ENCODE measurements at regions not wholly inside any gene's neighbourhood (a gene's known extent, or its start where the extent isn't known, plus 50 kb on each side); places are given as distances from the start of the nearest gene placed in this dataset.

DNA sequence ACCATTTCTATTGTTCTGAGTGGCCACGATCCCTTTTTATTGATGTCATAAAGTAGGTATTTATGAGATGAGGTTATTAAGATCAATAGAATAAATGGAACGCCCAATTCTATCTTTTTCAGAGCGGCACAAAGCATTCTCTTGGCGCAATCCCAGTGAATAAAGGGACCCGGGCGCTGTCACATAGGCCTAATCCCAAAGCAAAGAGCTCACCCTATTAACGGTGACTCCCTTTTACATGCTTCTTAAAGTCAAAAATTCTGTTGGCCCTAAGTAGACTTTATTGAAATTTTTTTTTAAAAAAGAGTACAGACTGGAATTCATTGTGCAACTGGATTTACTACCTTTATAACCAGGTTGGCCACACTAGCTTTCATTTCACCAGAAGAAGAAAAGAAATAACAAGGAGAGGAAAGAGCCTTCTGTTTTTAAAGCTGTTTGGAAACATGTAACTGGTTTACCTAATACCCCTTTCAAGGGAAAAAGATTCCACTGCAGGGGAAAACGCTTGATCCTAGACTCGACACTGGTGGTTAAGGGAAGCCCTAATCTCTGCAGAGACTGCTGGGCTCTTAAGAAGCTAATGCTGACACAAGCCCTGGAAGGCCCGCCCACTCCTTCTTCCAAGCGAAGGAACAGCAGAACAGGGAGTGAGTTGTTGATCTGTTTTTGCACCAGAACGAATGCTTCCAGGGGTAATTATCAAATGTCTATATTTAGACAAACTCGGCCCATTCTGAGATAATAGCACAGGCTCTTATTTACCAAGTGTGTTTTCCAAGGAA is 381.2 kb downstream of the BCL11B start:
- TF ChIP-seq POLR2AphosphoS5 (IDR thresholded peaks at IDR 0.05) (no peak), CTCF (IDR thresholded peaks at IDR 0.05) (no peak), POLR2A (IDR thresholded peaks at IDR 0.05) (no peak)
- 26% methylated on average over 13 of the region's 13 CpGs for WGBS
- Histone ChIP-seq H3K9me3 (no peaks in the 10 kb centered on the region), H3K4me1 (replicated peaks) (peaks cover 4% of the 10 kb centered on the region), H3K27ac (no peak overlapping the region), H3K36me3 (no peaks in the 10 kb centered on the region), H3K27me3 (replicated peaks; ENCODE audit: insufficient read depth) (peaks cover 5% of the 10 kb centered on the region), H3K4me3 (no peak overlapping the region)
- DNase-seq (ENCODE audit: low spot score): peak; percentile 27
- intact Hi-C loops (cut with DNase I): no loop called here

DNA sequence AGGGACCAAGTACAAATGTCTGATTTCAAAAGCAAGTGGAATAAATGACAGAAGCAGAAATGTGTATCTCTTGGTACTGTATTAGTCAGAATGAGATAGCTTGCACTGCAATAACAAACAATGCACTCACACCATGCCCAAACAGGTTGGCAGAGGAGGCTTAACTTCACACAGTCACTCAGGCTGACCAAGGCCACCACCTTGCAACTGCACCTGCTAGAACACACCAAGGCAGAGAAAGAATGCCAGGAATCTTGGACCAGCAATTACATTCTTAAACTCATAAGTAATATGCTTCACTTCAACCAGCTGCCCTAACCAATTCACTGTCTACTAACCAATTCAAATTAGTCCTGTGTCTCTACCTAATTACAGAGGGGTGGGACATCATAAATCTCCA is 378.3 kb downstream of the BCL11B start:
- H3K36me3 ChIP-seq: no peaks in the 10 kb centered on the region

GRCh38 chr14:98894600-98894999 is 377.4 kb downstream of the BCL11B start:
- intact Hi-C loops (cut with DNase I): no loop called here
- DNase-seq (ENCODE audit: low spot score): no peak

More for the DNA sequence above, 378.3 kb downstream of the BCL11B start:
- no peak overlapping the region for H3K4me3 ChIP-seq
- no peak overlapping the region for H3K27ac ChIP-seq
- H3K4me1 ChIP-seq (replicated peaks): peaks cover 4% of the 10 kb centered on the region
- no peaks in the 10 kb centered on the region for H3K9me3 ChIP-seq
- intact Hi-C loops (cut with DNase I): no loop called here
- no peak for DNase-seq (ENCODE audit: low spot score)
- H3K27me3 ChIP-seq (replicated peaks; ENCODE audit: insufficient read depth): no peaks in the 10 kb centered on the region
- no peak for TF ChIP-seq POLR2A (IDR thresholded peaks at IDR 0.05)
- TF ChIP-seq POLR2AphosphoS5 (IDR thresholded peaks at IDR 0.05): no peak
- TF ChIP-seq CTCF (IDR thresholded peaks at IDR 0.05): no peak

GRCh38 chr14:98896449-98896848 is 375.5 kb downstream of the BCL11B start:
- 82% methylated on average over 5 of the region's 5 CpGs for WGBS
- Histone ChIP-seq H3K27ac (no peak overlapping the region), H3K4me3 (no peak overlapping the region), H3K36me3 (no peaks in the 10 kb centered on the region), H3K9me3 (no peaks in the 10 kb centered on the region), H3K4me1 (replicated peaks) (peaks cover 2% of the 10 kb centered on the region), H3K27me3 (replicated peaks; ENCODE audit: insufficient read depth) (no peaks in the 10 kb centered on the region)
- TF ChIP-seq POLR2A (IDR thresholded peaks at IDR 0.05) (no peak), CTCF (IDR thresholded peaks at IDR 0.05) (no peak), POLR2AphosphoS5 (IDR thresholded peaks at IDR 0.05) (no peak)
- intact Hi-C loops (cut with DNase I): no loop called here
- DNase-seq (ENCODE audit: low spot score): no peak

More at GRCh38 chr14:98894600-98894999, 377.4 kb downstream of the BCL11B start:
- TF ChIP-seq CTCF (IDR thresholded peaks at IDR 0.05) (no peak), POLR2AphosphoS5 (IDR thresholded peaks at IDR 0.05) (no peak), POLR2A (IDR thresholded peaks at IDR 0.05) (no peak)
- Histone ChIP-seq H3K4me3 (no peak overlapping the region), H3K36me3 (no peaks in the 10 kb centered on the region), H3K27me3 (replicated peaks; ENCODE audit: insufficient read depth) (no peaks in the 10 kb centered on the region), H3K27ac (no peak overlapping the region), H3K4me1 (replicated peaks) (peaks cover 4% of the 10 kb centered on the region), H3K9me3 (no peaks in the 10 kb centered on the region)
- WGBS: 63% methylated on average over 5 of the region's 5 CpGs

Measured in prostate gland (tissue), 2 donors.